HepG2 (cell line): ENCODE measurements at regions not wholly inside any gene's neighbourhood (a gene's known extent, or its start where the extent isn't known, plus 50 kb on each side); places are given as distances from the start of the nearest gene placed in this dataset.

Source experiments
- ATAC-seq: fragments of 200-7000 bp; cut with Tn5 transposase; 3 replicates; pipeline ENCODE4 v1.9.1; 2020; ENCODE audit warnings: mild to moderate bottlenecking, moderate library complexity
- BruUV-seq: library from RNA; stranded (reverse); fragments of 400-500 nt; replicated peaks from 2 replicates; lab custom pipeline; 2021; lab: Mats Ljungman, UMichigan
- CTCF ChIA-PET: fragments of 300-600 bp; formaldehyde crosslinking; extraction: SDS; loops from one replicate; lab custom pipeline; 2021; ENCODE audit warnings: low total read pairs, inconsistent platforms, low intra/inter-chr PET ratio; lab: Yijun Ruan, JAX
- POLR2A ChIA-PET: fragments of 350-600 bp; sonication (Branson Sonifier 250); formaldehyde crosslinking; loops from one replicate; lab custom pipeline; 2020; ENCODE audit warnings: antibody characterized with exemption, inconsistent platforms; lab: Yijun Ruan, JAX
- DNase-seq: peaks from one replicate; pipeline ENCODE4 v3.0.0-alpha.2; 2015; ENCODE audit warnings: low spot score
- FAIRE-seq: peaks from 3 replicates; lab custom pipeline; 2011; peaks lifted over from hg19 to GRCh38; lab: Jason Lieb, UNC
- H2AFZ ChIP-seq: one replicate; pipeline ENCODE4 v1.6.1; 2011; ENCODE audit warnings: low read length, inconsistent platforms
- H3K27ac ChIP-seq: fragments of 300-600 bp; 3 replicates; pipeline ENCODE4 v1.8.0; 2011; ENCODE audit warnings: mixed run types, mild to moderate bottlenecking, mixed read lengths, low read length, inconsistent platforms; ENCODE audit not compliant: insufficient read depth; ENCODE audit errors: extremely low read length
- H3K27me3 ChIP-seq, 2 experiments: fragments of 200-600 bp in 1 of 2; 2 replicates in 1 of 2; 3 replicates in 1 of 2; pipeline versions ENCODE4 v1.6.0 to v1.8.0; 2011; ENCODE audit warnings: low read length in 2 of 2, mild to moderate bottlenecking in 2 of 2, moderate library complexity in 2 of 2, inconsistent platforms in 1 of 2; ENCODE audit not compliant: insufficient read depth in 2 of 2, control insufficient read depth in 1 of 2
- H3K36me3 ChIP-seq, 2 experiments: fragments of 200-600 bp in 1 of 2; replicated peaks in 1 of 2; 2 replicates in 1 of 2; 3 replicates in 1 of 2; pipeline versions ENCODE4 v1.5.1 to v1.8.0; 2011; ENCODE audit warnings: low read length in 2 of 2, inconsistent platforms in 1 of 2; ENCODE audit not compliant: insufficient read depth in 2 of 2, control insufficient read depth in 1 of 2
- H3K4me1 ChIP-seq: 2 replicates; pipeline ENCODE4 v1.5.1; 2012; ENCODE audit warnings: low read length, inconsistent platforms; ENCODE audit not compliant: insufficient read depth
- H3K4me2 ChIP-seq: 2 replicates; pipeline ENCODE4 v1.6.0; 2011; ENCODE audit warnings: low read depth, low read length, inconsistent platforms
- H3K4me3 ChIP-seq, 3 experiments: fragments of 200-600 bp in 1 of 3; sonication (generic), shearing (Covaris generic) in 1 of 3; replicated peaks in 1 of 3; 2 replicates each; pipeline ENCODE4 v1.5.1; 2011 to 2016; ENCODE audit warnings: low read length in 3 of 3, inconsistent platforms in 2 of 3, low read depth in 2 of 3, mild to moderate bottlenecking in 2 of 3, control low read depth in 1 of 3, mixed read lengths in 1 of 3; ENCODE audit not compliant: insufficient read depth in 1 of 3
- H3K79me2 ChIP-seq: one replicate; pipeline ENCODE4 v1.6.1; 2011; ENCODE audit warnings: low read length, inconsistent platforms; ENCODE audit not compliant: insufficient read depth
- H3K9ac ChIP-seq: 2 replicates; pipeline ENCODE4 v1.6.0; 2011; ENCODE audit warnings: mild to moderate bottlenecking, low read depth, low read length, inconsistent platforms; ENCODE audit not compliant: insufficient read depth
- H3K9me3 ChIP-seq: 2 replicates; pipeline ENCODE4 v1.5.1; 2012; ENCODE audit warnings: mild to moderate bottlenecking, low read length
- H4K20me1 ChIP-seq: 2 replicates; pipeline ENCODE4 v1.6.0; 2011; ENCODE audit warnings: inconsistent platforms, mild to moderate bottlenecking, low read length, moderate library complexity; ENCODE audit not compliant: insufficient read depth
- CCDC6 ChIP-seq: sonication (generic); formaldehyde crosslinking; IDR thresholded peaks from 2 replicates; pipeline ENCODE4 v1.8.1; 2022; ENCODE audit warnings: mild to moderate bottlenecking, missing genetic modification reagents, moderate library complexity
- FOSL2 ChIP-seq: sonication (generic); formaldehyde crosslinking; IDR thresholded peaks from 2 replicates; pipeline ENCODE4 v1.4.0; 2020; ENCODE audit warnings: missing genetic modification reagents
- FOXK1 ChIP-seq: sonication (generic); formaldehyde crosslinking; IDR thresholded peaks from 2 replicates; pipeline ENCODE4 v1.4.0; 2020; ENCODE audit warnings: low read depth, missing genetic modification reagents, borderline replicate concordance
- FOXM1 ChIP-seq: sonication (generic); formaldehyde crosslinking; IDR thresholded peaks from 2 replicates; pipeline ENCODE4 v1.5.0; 2020; ENCODE audit warnings: missing genetic modification reagents
- HBP1 ChIP-seq: IDR thresholded peaks from 2 replicates; pipeline ENCODE4 v1.6.1; 2016; ENCODE audit warnings: low read depth, control low read depth
- HMG20B ChIP-seq: conservative IDR thresholded peaks from 2 replicates; pipeline ENCODE4 v1.6.1; 2016; ENCODE audit warnings: missing genetic modification reagents, missing compliant biosample characterization
- HOXA7 ChIP-seq: sonication (generic); formaldehyde crosslinking; IDR thresholded peaks from 2 replicates; pipeline ENCODE4 v1.8.1; 2022; ENCODE audit warnings: mild to moderate bottlenecking, missing genetic modification reagents, moderate library complexity
- KAT7 ChIP-seq: IDR thresholded peaks from 2 replicates; pipeline ENCODE4 v1.6.1; 2018; ENCODE audit warnings: borderline replicate concordance, missing compliant biosample characterization
- KDM5A ChIP-seq: fragments of 200-600 bp; sonication (generic); IDR thresholded peaks from 2 replicates; pipeline ENCODE4 v1.7.0; 2018; ENCODE audit warnings: antibody characterized with exemption, mild to moderate bottlenecking, low read length, borderline replicate concordance
- MIER3 ChIP-seq: IDR thresholded peaks from 2 replicates; pipeline ENCODE4 v1.6.1; 2016; ENCODE audit warnings: missing compliant biosample characterization, borderline replicate concordance
- NAIF1 ChIP-seq: sonication (generic); formaldehyde crosslinking; IDR thresholded peaks from 2 replicates; pipeline ENCODE4 v1.5.0; 2020; ENCODE audit warnings: mild to moderate bottlenecking, missing genetic modification reagents, borderline replicate concordance
- ZMYM4 ChIP-seq: sonication (generic); formaldehyde crosslinking; IDR thresholded peaks from 2 replicates; pipeline ENCODE4 v1.8.1; 2023; ENCODE audit warnings: mild to moderate bottlenecking, missing genetic modification reagents
- ZNF235 ChIP-seq: sonication (generic); formaldehyde crosslinking; IDR thresholded peaks from 2 replicates; pipeline ENCODE4 v1.8.1; 2023; ENCODE audit warnings: mild to moderate bottlenecking, missing genetic modification reagents, borderline replicate concordance
- ZNF460 ChIP-seq: sonication (generic); formaldehyde crosslinking; IDR thresholded peaks from 2 replicates; pipeline ENCODE4 v1.5.1; 2020; ENCODE audit warnings: missing genetic modification reagents, mild to moderate bottlenecking, borderline replicate concordance
- ZNF616 ChIP-seq: sonication (generic); formaldehyde crosslinking; IDR thresholded peaks from 2 replicates; pipeline ENCODE4 v1.5.0; 2020; ENCODE audit warnings: low read depth, mild to moderate bottlenecking, missing genetic modification reagents
- ZNF629 ChIP-seq: sonication (generic); formaldehyde crosslinking; conservative IDR thresholded peaks from 2 replicates; pipeline ENCODE4 v1.5.0; 2020; ENCODE audit warnings: missing genetic modification reagents
- WGBS: methylation state at CpG from one replicate; pipeline ENCODE4 v1.1.6; 2017; ENCODE audit warnings: low lambda C conversion rate; 5-methylcytosine and 5-hydroxymethylcytosine counted together
- in situ Hi-C: cut with HindIII; loops from 2 replicates; pipeline ENCODE4 v1.10.0; 2017; ENCODE audit warnings: low pct_unique_long_range_greater_than_20kb; ENCODE audit not compliant: extremely low pct_ligation_motif_present
- intact Hi-C: fragments of 100-400 bp; cut with micrococcal nuclease; formaldehyde crosslinking; loops from one replicate; pipeline ENCODE4 v1.10.0; 2022; ENCODE audit not compliant: unreplicated experiment
- TF ChIP-seq, protein P1 (sequence below): sonication (generic); formaldehyde crosslinking; IDR thresholded peaks from one replicate; pipeline ENCODE4 v1.5.1; 2020; ENCODE audit warnings: mild to moderate bottlenecking, missing genetic modification reagents; ENCODE audit errors: not compliant biosample characterization

- Histone ChIP-seq H2AFZ (no peak overlapping the region), H3K4me3 (no peak overlapping the region), H4K20me1 (no peaks in the 10 kb centered on the region), H3K9me3 (no peaks in the 10 kb centered on the region), H3K79me2 (no peaks in the 10 kb centered on the region), H3K4me2 (no peak overlapping the region), H3K36me3 (no peaks in the 10 kb centered on the region), H3K27me3 (no peaks in the 10 kb centered on the region), H3K27ac (no peak overlapping the region), H3K4me1 (no peaks in the 10 kb centered on the region), H3K9ac (no peak overlapping the region)
- WGBS: 4% methylated on average over 2 of the region's 2 CpGs
- BruUV-seq: no TSS peak
- POLR2A ChIA-PET: no interaction called here
- ATAC-seq (no peak), FAIRE-seq (no peak), DNase-seq (no peak)
- CTCF ChIA-PET: no interaction called here
- intact Hi-C loops: no loop called here
- in situ Hi-C loops: no loop called here
- TF ChIP-seq HOXA7: no peak
- no peak for TF ChIP-seq CCDC6
- TF ChIP-seq ZMYM4: no peak
- TF ChIP-seq HMG20B (CRISPR knock-in tag): no peak
- TF ChIP-seq ZNF460 (CRISPR knock-in tag): no peak
- no peak for TF ChIP-seq KAT7 (CRISPR knock-in tag)
- no peak for TF ChIP-seq ZNF616 (CRISPR knock-in tag)
- no peak for TF ChIP-seq NAIF1 (CRISPR knock-in tag)
- TF ChIP-seq, protein P1, sequence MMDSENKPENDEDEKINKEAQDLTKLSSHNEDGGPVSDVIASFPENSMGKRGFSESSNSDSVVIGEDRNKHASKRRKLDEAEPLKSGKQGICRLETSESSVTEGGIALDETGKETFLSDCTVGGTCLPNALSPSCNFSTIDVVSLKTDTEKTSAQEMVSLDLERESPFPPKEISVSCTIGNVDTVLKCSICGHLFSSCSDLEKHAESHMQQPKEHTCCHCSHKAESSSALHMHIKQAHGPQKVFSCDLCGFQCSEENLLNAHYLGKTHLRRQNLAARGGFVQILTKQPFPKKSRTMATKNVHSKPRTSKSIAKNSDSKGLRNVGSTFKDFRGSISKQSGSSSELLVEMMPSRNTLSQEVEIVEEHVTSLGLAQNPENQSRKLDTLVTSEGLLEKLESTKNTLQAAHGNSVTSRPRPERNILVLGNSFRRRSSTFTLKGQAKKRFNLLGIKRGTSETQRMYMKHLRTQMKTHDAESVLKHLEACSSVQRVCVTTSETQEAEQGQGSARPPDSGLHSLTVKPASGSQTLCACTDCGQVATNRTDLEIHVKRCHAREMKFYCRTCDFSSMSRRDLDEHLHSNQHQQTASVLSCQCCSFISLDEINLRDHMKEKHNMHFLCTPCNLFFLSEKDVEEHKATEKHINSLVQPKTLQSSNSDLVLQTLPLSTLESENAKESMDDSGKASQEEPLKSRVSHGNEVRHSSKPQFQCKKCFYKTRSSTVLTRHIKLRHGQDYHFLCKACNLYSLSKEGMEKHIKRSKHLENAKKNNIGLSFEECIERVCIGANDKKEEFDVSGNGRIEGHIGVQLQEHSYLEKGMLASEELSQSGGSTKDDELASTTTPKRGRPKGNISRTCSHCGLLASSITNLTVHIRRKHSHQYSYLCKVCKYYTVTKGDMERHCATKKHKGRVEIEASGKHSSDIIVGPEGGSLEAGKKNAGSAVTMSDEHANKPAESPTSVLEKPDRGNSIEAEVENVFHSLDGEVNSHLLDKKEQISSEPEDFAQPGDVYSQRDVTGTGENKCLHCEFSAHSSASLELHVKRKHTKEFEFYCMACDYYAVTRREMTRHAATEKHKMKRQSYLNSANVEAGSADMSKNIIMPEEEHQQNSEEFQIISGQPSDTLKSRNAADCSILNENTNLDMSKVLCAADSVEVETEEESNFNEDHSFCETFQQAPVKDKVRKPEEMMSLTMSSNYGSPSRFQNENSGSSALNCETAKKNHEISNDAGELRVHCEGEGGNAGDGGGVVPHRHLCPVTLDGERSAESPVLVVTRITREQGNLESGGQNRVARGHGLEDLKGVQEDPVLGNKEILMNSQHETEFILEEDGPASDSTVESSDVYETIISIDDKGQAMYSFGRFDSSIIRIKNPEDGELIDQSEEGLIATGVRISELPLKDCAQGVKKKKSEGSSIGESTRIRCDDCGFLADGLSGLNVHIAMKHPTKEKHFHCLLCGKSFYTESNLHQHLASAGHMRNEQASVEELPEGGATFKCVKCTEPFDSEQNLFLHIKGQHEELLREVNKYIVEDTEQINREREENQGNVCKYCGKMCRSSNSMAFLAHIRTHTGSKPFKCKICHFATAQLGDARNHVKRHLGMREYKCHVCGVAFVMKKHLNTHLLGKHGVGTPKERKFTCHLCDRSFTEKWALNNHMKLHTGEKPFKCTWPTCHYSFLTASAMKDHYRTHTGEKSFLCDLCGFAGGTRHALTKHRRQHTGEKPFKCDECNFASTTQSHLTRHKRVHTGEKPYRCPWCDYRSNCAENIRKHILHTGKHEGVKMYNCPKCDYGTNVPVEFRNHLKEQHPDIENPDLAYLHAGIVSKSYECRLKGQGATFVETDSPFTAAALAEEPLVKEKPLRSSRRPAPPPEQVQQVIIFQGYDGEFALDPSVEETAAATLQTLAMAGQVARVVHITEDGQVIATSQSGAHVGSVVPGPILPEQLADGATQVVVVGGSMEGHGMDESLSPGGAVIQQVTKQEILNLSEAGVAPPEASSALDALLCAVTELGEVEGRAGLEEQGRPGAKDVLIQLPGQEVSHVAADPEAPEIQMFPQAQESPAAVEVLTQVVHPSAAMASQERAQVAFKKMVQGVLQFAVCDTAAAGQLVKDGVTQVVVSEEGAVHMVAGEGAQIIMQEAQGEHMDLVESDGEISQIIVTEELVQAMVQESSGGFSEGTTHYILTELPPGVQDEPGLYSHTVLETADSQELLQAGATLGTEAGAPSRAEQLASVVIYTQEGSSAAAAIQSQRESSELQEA (CRISPR knock-in tag): no peak
- no peak for TF ChIP-seq FOSL2 (CRISPR knock-in tag)
- TF ChIP-seq HBP1 (CRISPR knock-in tag): no peak
- TF ChIP-seq MIER3 (CRISPR knock-in tag): no peak
- TF ChIP-seq ZNF629: no peak
- TF ChIP-seq FOXK1 (CRISPR knock-in tag): no peak
- no peak for TF ChIP-seq KDM5A
- TF ChIP-seq ZNF235: no peak
- no peak for TF ChIP-seq FOXM1
Observed at GRCh38 chr18:41461114-41461513, 493.9 kb upstream of the PIK3C3 start.
